ENCODE measurements at regions not wholly inside any gene's neighbourhood (a gene's known extent, or its start where the extent isn't known, plus 50 kb on each side); places are given as distances from the start of the nearest gene placed in this dataset.

- 69 to 75% methylated on average over 2 of the region's 2 CpGs for WGBS, 2 donors
- H3K4me1 ChIP-seq, result peaks cover 0 to 4% (median 0%) of the 10 kb centered on the region in 9 donors
- H3K4me3 ChIP-seq, result no peak overlapping the region
- no peaks in the 10 kb centered on the region for H3K9me3 ChIP-seq
- H3K36me3 ChIP-seq, result no peaks in the 10 kb centered on the region
- intact Hi-C loops (cut with DNase I), result loop anchor here in 3 of 10 donors (10.0 kb wide), 2 partner anchors 231 to 1891 kb away; no protein-coding TSS in a partner anchor
- H3K27ac ChIP-seq, result no peak overlapping the region
- ATAC-seq, result no peak
- H3K27me3 ChIP-seq, result no peaks in the 10 kb centered on the region
- no peak for DNase-seq
- TF ChIP-seq CTCF (IDR thresholded peaks at IDR 0.05), result no peak
Measured at GRCh38 chr3:90095811-90096210, 988.4 kb downstream of the EPHA3 start.

DNA sequence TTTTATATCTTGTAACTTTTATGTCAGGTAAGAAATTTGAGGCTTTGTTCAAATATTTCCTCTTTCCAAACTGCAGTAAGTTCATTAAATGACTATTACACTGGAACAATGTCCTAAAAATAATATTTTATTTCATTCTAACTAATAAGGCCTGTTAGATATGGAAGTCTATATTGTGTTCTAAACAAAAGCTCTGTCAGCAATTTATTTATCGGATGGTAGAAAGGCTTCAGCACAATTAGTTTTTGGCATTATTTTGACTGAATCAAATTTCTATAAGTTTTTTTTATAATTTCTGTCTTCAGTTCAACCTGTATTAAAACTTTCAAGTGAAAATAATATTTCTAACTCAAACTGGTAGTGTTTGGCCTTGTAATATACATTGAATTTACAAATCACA is 992.1 kb downstream of the EPHA3 start:
- H3K27me3 ChIP-seq, result no peaks in the 10 kb centered on the region
- no peak for DNase-seq
- H3K27ac ChIP-seq, result no peak overlapping the region
- H3K4me1 ChIP-seq, result no peaks in the 10 kb centered on the region
- intact Hi-C loops (cut with DNase I), result loop anchor here in 3 of 10 donors (10.0 kb wide), 2 partner anchors 235 to 1895 kb away; no protein-coding TSS in a partner anchor
- ATAC-seq, result no peak
- TF ChIP-seq CTCF (IDR thresholded peaks at IDR 0.05), result no peak
- no peak overlapping the region for H3K4me3 ChIP-seq
- H3K36me3 ChIP-seq, result no peaks in the 10 kb centered on the region
- H3K9me3 ChIP-seq, result no peaks in the 10 kb centered on the region
- 95% methylated on average over 1 of the region's 1 CpG for WGBS, 2 donors

- Histone ChIP-seq H3K4me1 (no peaks in the 10 kb centered on the region), H3K27ac (no peak overlapping the region), H3K27me3 (no peaks in the 10 kb centered on the region), H3K9me3 (peaks cover 0 to 19% (median 4%) of the 10 kb centered on the region in 11 donors), H3K36me3 (no peaks in the 10 kb centered on the region), H3K4me3 (no peak overlapping the region)
- DNase-seq (no peak), ATAC-seq (no peak)
- intact Hi-C loops (cut with DNase I), result no loop called here
- no peak for TF ChIP-seq CTCF (IDR thresholded peaks at IDR 0.05)
Measured at GRCh38 chr3:90102146-90102545, 994.7 kb downstream of the EPHA3 start.

GRCh38 chr3:90121326-90121725 is 1013.9 kb downstream of the EPHA3 start:
- H3K27me3 ChIP-seq, result no peaks in the 10 kb centered on the region
- no peaks in the 10 kb centered on the region for H3K4me1 ChIP-seq
- ATAC-seq, result no peak
- intact Hi-C loops (cut with DNase I), result no loop called here
- no peak overlapping the region for H3K4me3 ChIP-seq
- no peaks in the 10 kb centered on the region for H3K36me3 ChIP-seq
- peaks cover 0 to 20% (median 7%) of the 10 kb centered on the region in 11 donors for H3K9me3 ChIP-seq
- TF ChIP-seq CTCF (IDR thresholded peaks at IDR 0.05), result no peak
- 78 to 84% methylated on average over 5 of the region's 5 CpGs for whole genome bisulfite sequencing, 2 donors
- DNase-seq, result no peak
- H3K27ac ChIP-seq, result no peak overlapping the region

Measured in heart right ventricle (tissue), 16 donors.